ENCODE measurements at regions not wholly inside any gene's neighbourhood (a gene's known extent, or its start where the extent isn't known, plus 50 kb on each side); places are given as distances from the start of the nearest gene placed in this dataset.

GRCh38 chr2:120669971-120670370, 65.7 kb upstream of the GLI2 start:
- DNase-seq = no peak

GRCh38 chr2:120670371-120670770, 65.3 kb upstream of the GLI2 start:
- no peak for DNase-seq

GRCh38 chr2:120670771-120671480, 64.7 kb upstream of the GLI2 start:
- DNase-seq = peak; percentile 24

- DNase-seq = no peak
Observed at GRCh38 chr2:120672526-120673204, 63.0 kb upstream of the GLI2 start.

GRCh38 chr2:120673205-120673550, 62.5 kb upstream of the GLI2 start:
- no peak for DNase-seq

- peak; percentile 61 for DNase-seq
Observed at GRCh38 chr2:120673571-120674061, 62.1 kb upstream of the GLI2 start.

- DNase-seq = no peak
Observed at GRCh38 chr2:120674246-120675170, 61.2 kb upstream of the GLI2 start.

GRCh38 chr2:120675460-120676130, 60.1 kb upstream of the GLI2 start:
- peak; percentile 71 for DNase-seq

- no peak for DNase-seq
Observed at GRCh38 chr2:120677221-120677620, 58.4 kb upstream of the GLI2 start.

GRCh38 chr2:120677696-120678247, 57.9 kb upstream of the GLI2 start:
- DNase-seq = no peak

- DNase-seq = no peak
Observed at GRCh38 chr2:120678251-120678650, 57.4 kb upstream of the GLI2 start.

GRCh38 chr2:120678926-120679325, 56.7 kb upstream of the GLI2 start:
- DNase-seq = no peak

- DNase-seq = no peak
Observed at GRCh38 chr2:120679526-120679925, 56.1 kb upstream of the GLI2 start.

GRCh38 chr2:120680136-120680761, 55.4 kb upstream of the GLI2 start:
- peak; percentile 89 for DNase-seq

- DNase-seq = no peak
Observed at GRCh38 chr2:120681181-120681580, 54.5 kb upstream of the GLI2 start.

- no peak for DNase-seq
Observed at GRCh38 chr2:120681696-120682288, 53.9 kb upstream of the GLI2 start.

GRCh38 chr2:120682654-120683053, 53.0 kb upstream of the GLI2 start:
- no peak for DNase-seq

GRCh38 chr2:120683081-120683480, 52.6 kb upstream of the GLI2 start:
- no peak for DNase-seq

- no peak for DNase-seq
Observed at GRCh38 chr2:120683701-120684100, 52.0 kb upstream of the GLI2 start.

GRCh38 chr2:120684289-120685065, 51.2 kb upstream of the GLI2 start:
- no peak for DNase-seq

Data from right hindlimb (tissue), 1 donor.